HCT116 (cell line): ENCODE measurements at regions not wholly inside any gene's neighbourhood (a gene's known extent, or its start where the extent isn't known, plus 50 kb on each side); places are given as distances from the start of the nearest gene placed in this dataset.

Experiments used
- ATAC-seq: fragments of 200-7000 bp; cut with Tn5 transposase; 2 replicates; pipeline ENCODE4 v1.9.1; 2020; ENCODE audit warnings: mild to moderate bottlenecking, moderate library complexity
- BruUV-seq: library from RNA; stranded (reverse); fragments of 400-500 nt; replicated peaks from 2 replicates; lab custom pipeline; 2021; lab: Mats Ljungman, UMichigan
- CTCF ChIA-PET: fragments of 300-600 bp; sonication (Branson Sonifier 250); formaldehyde crosslinking; loops from one replicate; lab custom pipeline; 2021; ENCODE audit warnings: antibody characterized with exemption; lab: Charles Lee
- POLR2A ChIA-PET: fragments of 300-600, 350-600 bp; sonication (Branson Sonifier 250); formaldehyde crosslinking; loops from one replicate; lab custom pipeline; 2021; ENCODE audit warnings: antibody characterized with exemption; lab: Charles Lee
- RAD21 ChIA-PET, 2 experiments: fragments of 300-600 bp; sonication (Branson Sonifier 250); formaldehyde crosslinking; loops; one replicate each; lab custom pipeline; 2023; ENCODE audit warnings: low total read pairs in 2 of 2; ENCODE audit not compliant: uncharacterized antibody in 2 of 2, unreplicated experiment in 2 of 2, low non-redundant PET in 1 of 2; lab: Charles Lee
- DNase-seq: peaks from one replicate; pipeline ENCODE4 v3.0.0-alpha.2; 2010; ENCODE audit warnings: low read depth, low spot score
- H2AFZ ChIP-seq: fragments of 200-600 bp; shearing (Covaris generic), sonication (generic); 2 replicates; pipeline ENCODE4 v1.6.1; 2017; ENCODE audit warnings: low read depth, mixed run types, mixed read lengths, antibody characterized with exemption, low read length; ENCODE audit not compliant: poor library complexity, severe bottlenecking
- H3K27ac ChIP-seq: 2 replicates; pipeline ENCODE4 v1.5.1; 2012; ENCODE audit warnings: low read depth, low read length
- H3K27me3 ChIP-seq: fragments of 200-600 bp; sonication (generic); 2 replicates; pipeline ENCODE4 v1.6.1; 2016; ENCODE audit warnings: mixed run types, low read length, mixed read lengths; ENCODE audit not compliant: insufficient read depth
- H3K36me3 ChIP-seq, 2 experiments: fragments of 200-500 bp in 1 of 2; fragments of 200-600 bp in 1 of 2; sonication (Bioruptor generic) in 1 of 2; sonication (generic) in 1 of 2; 2 replicates each; pipeline versions ENCODE4 v1.5.1 to v1.6.1; 2014 to 2016; ENCODE audit warnings: low read length in 2 of 2, inconsistent platforms in 1 of 2, mixed read lengths in 1 of 2, mixed run types in 1 of 2; ENCODE audit not compliant: insufficient read depth in 2 of 2, control insufficient read depth in 1 of 2
- H3K4me1 ChIP-seq, 2 experiments: fragments of 200-600 bp in 1 of 2; sonication (generic) in 1 of 2; 2 replicates each; pipeline versions ENCODE4 v1.5.1 to v1.6.1; 2012 to 2017; ENCODE audit warnings: low read length in 2 of 2, inconsistent platforms in 1 of 2, mild to moderate bottlenecking in 1 of 2, mixed read lengths in 1 of 2, mixed run types in 1 of 2, moderate library complexity in 1 of 2; ENCODE audit not compliant: insufficient read depth in 2 of 2, control insufficient read depth in 1 of 2
- H3K4me2 ChIP-seq: fragments of 200-600 bp; sonication (generic); 2 replicates; pipeline ENCODE4 v1.6.1; 2017; ENCODE audit warnings: mixed run types, low read length, mixed read lengths
- H3K4me3 ChIP-seq, 2 experiments: fragments of 200-600 bp in 1 of 2; sonication (generic) in 1 of 2; replicated peaks in 1 of 2; 2 replicates each; pipeline ENCODE4 v1.5.1; 2011 to 2016; ENCODE audit warnings: low read length in 2 of 2, control low read depth in 1 of 2, low read depth in 1 of 2, mild to moderate bottlenecking in 1 of 2, mixed read lengths in 1 of 2, mixed run types in 1 of 2
- H3K79me2 ChIP-seq: fragments of 200-600 bp; sonication (generic); 2 replicates; pipeline ENCODE4 v1.6.1; 2017; ENCODE audit warnings: mild to moderate bottlenecking, mixed run types, low read length, moderate library complexity, mixed read lengths; ENCODE audit not compliant: insufficient read depth
- H3K9ac ChIP-seq: fragments of 200-600 bp; sonication (generic); 2 replicates; pipeline ENCODE4 v1.6.1; 2016; ENCODE audit warnings: low read length, mixed read lengths
- H3K9me2 ChIP-seq: fragments of 200-600 bp; sonication (generic), shearing (Covaris generic); 2 replicates; pipeline ENCODE4 v1.6.1; 2017; ENCODE audit warnings: mixed run types, mild to moderate bottlenecking, moderate library complexity; ENCODE audit not compliant: insufficient read depth
- H3K9me3 ChIP-seq, 2 experiments: fragments of 200-500 bp in 1 of 2; fragments of 200-600 bp in 1 of 2; sonication (Bioruptor generic) in 1 of 2; sonication (generic) in 1 of 2; 2 replicates each; pipeline ENCODE4 v1.6.1; 2014 to 2017; ENCODE audit warnings: low read length in 2 of 2, mixed read lengths in 2 of 2, inconsistent platforms in 1 of 2, low read depth in 1 of 2, mild to moderate bottlenecking in 1 of 2, mixed run types in 1 of 2, moderate library complexity in 1 of 2; ENCODE audit not compliant: control insufficient read depth in 1 of 2, insufficient read depth in 1 of 2
- H4K20me1 ChIP-seq: fragments of 200-600 bp; sonication (generic), shearing (Covaris generic); 2 replicates; pipeline ENCODE4 v1.6.1; 2017; ENCODE audit warnings: mixed run types, mild to moderate bottlenecking, moderate library complexity; ENCODE audit not compliant: insufficient read depth
- CBX3 ChIP-seq: IDR thresholded peaks from 2 replicates; pipeline ENCODE4 v1.6.1; 2012; ENCODE audit warnings: low read depth
- CEBPB ChIP-seq: IDR thresholded peaks from 2 replicates; pipeline ENCODE4 v1.6.1; 2012; ENCODE audit warnings: low read depth
- CTCF ChIP-seq, 3 experiments: fragments of 200-600 bp in 1 of 3; sonication (generic) in 1 of 3; IDR thresholded peaks in 2 of 3; conservative IDR thresholded peaks in 1 of 3; 2 replicates each; pipeline ENCODE4 v1.5.1; 2012 to 2017; ENCODE audit warnings: low read depth in 2 of 3, low read length in 2 of 3, antibody characterized with exemption in 1 of 3, borderline replicate concordance in 1 of 3, control low read depth in 1 of 3, mild to moderate bottlenecking in 1 of 3, mixed read lengths in 1 of 3, mixed run types in 1 of 3, moderate library complexity in 1 of 3; ENCODE audit not compliant: insufficient read depth in 1 of 3
- EZH2phosphoT487 ChIP-seq: fragments of 200-600 bp; IDR thresholded peaks from 2 replicates; pipeline ENCODE4 v1.6.1; 2018; ENCODE audit warnings: antibody characterized with exemption, borderline replicate concordance
- JUND ChIP-seq: IDR thresholded peaks from 2 replicates; pipeline ENCODE4 v1.6.1; 2012
- MAX ChIP-seq: IDR thresholded peaks from 2 replicates; pipeline ENCODE4 v1.6.1; 2012
- POLR2AphosphoS5 ChIP-seq: IDR thresholded peaks from 2 replicates; pipeline ENCODE4 v1.6.1; 2011; ENCODE audit warnings: mild to moderate bottlenecking, low read depth, low read length, moderate library complexity
- RAD21 ChIP-seq: IDR thresholded peaks from 2 replicates; pipeline ENCODE4 v1.6.1; 2012; ENCODE audit warnings: low read depth, mild to moderate bottlenecking
- REST ChIP-seq: IDR thresholded peaks from 2 replicates; pipeline ENCODE4 v1.6.1; 2012; ENCODE audit warnings: low read depth
- SRF ChIP-seq: IDR thresholded peaks from 2 replicates; pipeline ENCODE4 v1.6.1; 2012; ENCODE audit warnings: low read depth
- TCF7L2 ChIP-seq: IDR thresholded peaks from 2 replicates; pipeline ENCODE4 v1.7.0; 2011; ENCODE audit warnings: borderline replicate concordance, inconsistent platforms; ENCODE audit not compliant: insufficient read depth, insufficient read length; ENCODE audit errors: extremely low read depth
- YY1 ChIP-seq: IDR thresholded peaks from 2 replicates; pipeline ENCODE4 v1.6.1; 2011; ENCODE audit warnings: low read length, low read depth, moderate library complexity, mild to moderate bottlenecking; ENCODE audit not compliant: insufficient replicate concordance; ENCODE audit errors: extremely low read depth
- ZBTB33 ChIP-seq: IDR thresholded peaks from 2 replicates; pipeline ENCODE4 v1.6.1; 2011; ENCODE audit warnings: mild to moderate bottlenecking, low read length, moderate library complexity; ENCODE audit not compliant: insufficient replicate concordance; ENCODE audit errors: extremely low read depth
- intact Hi-C: fragments of 100-400 bp; cut with micrococcal nuclease; formaldehyde crosslinking; loops from 2 replicates; pipeline ENCODE4 v1.10.0; 2022

GRCh38 chr7:79980376-79980775, 154.3 kb upstream of the GNAI1 start:
- no peak overlapping the region for H3K4me3 ChIP-seq
- no TSS peak for BruUV-seq
- no peaks in the 10 kb centered on the region for H3K4me1 ChIP-seq
- no peak for ATAC-seq
- H3K79me2 ChIP-seq: no peaks in the 10 kb centered on the region
- no peak overlapping the region for H3K4me2 ChIP-seq
- H2AFZ ChIP-seq: no peak overlapping the region
- POLR2A ChIA-PET: no interaction called here
- intact Hi-C loops: no loop called here
- DNase-seq: no peak
- CTCF ChIA-PET: no interaction called here
- H3K9me3 ChIP-seq: no peaks in the 10 kb centered on the region
- no peaks in the 10 kb centered on the region for H3K27me3 ChIP-seq
- no peaks in the 10 kb centered on the region for H3K36me3 ChIP-seq
- no peaks in the 10 kb centered on the region for H3K9me2 ChIP-seq
- H3K27ac ChIP-seq: no peak overlapping the region
- H3K9ac ChIP-seq: no peak overlapping the region
- TF ChIP-seq CBX3 (no peak), CTCF (IDR thresholded peaks at IDR 0.05 in 2 of 3, conservative IDR thresholded peaks at IDR 0.05 in 1 of 3; ENCODE audit: borderline replicate concordance in 1 of 3, insufficient read depth in 1 of 3, low read depth in 2 of 3, low read length in 2 of 3) (no peak), REST (no peak), YY1 (no peak), EZH2phosphoT487 (no peak), CEBPB (no peak), TCF7L2 (no peak), POLR2AphosphoS5 (no peak), RAD21 (no peak), MAX (no peak), JUND (no peak), ZBTB33 (no peak), SRF (no peak)
- RAD21 ChIA-PET: no interaction called here
- H4K20me1 ChIP-seq: no peaks in the 10 kb centered on the region
